Adrenal gland (tissue), 5 donors: ENCODE measurements at regions not wholly inside any gene's neighbourhood (a gene's known extent, or its start where the extent isn't known, plus 50 kb on each side); places are given as distances from the start of the nearest gene placed in this dataset.

Experiments
- POLR2A ChIP-seq, 2 donors: fragments of 450-650 bp; IDR thresholded peaks; one replicate each; pipeline ENCODE4 v1.6.1; 2017; ENCODE audit warnings: antibody characterized with exemption in 2 of 2, mild to moderate bottlenecking in 2 of 2, moderate library complexity in 1 of 2
- TF ChIP-seq, protein P1 (sequence below), 6 experiments: fragments of 450-650 bp in 4 of 6; fragments of 200-600 bp in 2 of 6; sonication (generic) in 1 of 6; IDR thresholded peaks; 1 replicate in 5 of 6; 2 replicates in 1 of 6; pipeline versions ENCODE4 v1.5.1 to v1.8.0; 2016 to 2021; ENCODE audit warnings: antibody characterized with exemption in 6 of 6, mild to moderate bottlenecking in 2 of 6, moderate library complexity in 1 of 6
- donor health status: DM: no; HTN: no; CAD: no.

DNA sequence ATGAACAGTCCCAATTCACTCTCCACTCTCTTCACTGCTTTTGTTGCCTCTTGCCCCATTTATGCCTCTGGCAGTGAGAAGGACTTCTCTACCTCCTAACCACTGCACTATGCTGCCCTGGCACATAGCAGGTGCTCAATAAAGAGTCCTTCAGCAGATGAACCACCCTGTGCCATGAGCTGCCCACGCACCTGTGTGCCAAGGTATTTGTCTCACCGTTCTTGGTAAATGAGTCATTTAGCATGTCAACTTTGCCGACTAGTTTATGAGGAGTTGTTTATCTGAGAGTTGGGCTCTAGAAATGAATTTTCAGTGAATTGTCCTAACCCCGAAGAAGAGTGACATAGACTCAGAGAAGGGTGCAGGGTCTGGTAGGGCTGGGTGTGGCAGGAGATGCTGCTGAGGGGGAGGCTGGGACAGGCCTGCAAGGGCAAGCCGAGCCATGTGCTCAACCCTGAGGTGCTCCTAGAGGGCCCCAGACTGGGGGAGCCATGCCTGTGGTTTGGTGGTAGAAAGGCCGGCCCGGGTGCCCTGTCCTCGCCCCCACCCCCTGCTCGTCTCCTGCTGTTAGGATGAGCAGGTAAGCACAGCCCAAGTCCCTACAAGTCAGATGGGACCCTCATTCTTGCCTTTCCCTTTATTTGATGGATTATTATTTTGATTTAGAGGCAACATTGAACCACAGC is 654.5 kb downstream of the MATN1 start:
- TF ChIP-seq POLR2A (IDR thresholded peaks at IDR 0.05), result no peak
- TF ChIP-seq, protein P1, sequence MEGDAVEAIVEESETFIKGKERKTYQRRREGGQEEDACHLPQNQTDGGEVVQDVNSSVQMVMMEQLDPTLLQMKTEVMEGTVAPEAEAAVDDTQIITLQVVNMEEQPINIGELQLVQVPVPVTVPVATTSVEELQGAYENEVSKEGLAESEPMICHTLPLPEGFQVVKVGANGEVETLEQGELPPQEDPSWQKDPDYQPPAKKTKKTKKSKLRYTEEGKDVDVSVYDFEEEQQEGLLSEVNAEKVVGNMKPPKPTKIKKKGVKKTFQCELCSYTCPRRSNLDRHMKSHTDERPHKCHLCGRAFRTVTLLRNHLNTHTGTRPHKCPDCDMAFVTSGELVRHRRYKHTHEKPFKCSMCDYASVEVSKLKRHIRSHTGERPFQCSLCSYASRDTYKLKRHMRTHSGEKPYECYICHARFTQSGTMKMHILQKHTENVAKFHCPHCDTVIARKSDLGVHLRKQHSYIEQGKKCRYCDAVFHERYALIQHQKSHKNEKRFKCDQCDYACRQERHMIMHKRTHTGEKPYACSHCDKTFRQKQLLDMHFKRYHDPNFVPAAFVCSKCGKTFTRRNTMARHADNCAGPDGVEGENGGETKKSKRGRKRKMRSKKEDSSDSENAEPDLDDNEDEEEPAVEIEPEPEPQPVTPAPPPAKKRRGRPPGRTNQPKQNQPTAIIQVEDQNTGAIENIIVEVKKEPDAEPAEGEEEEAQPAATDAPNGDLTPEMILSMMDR (IDR thresholded peaks at IDR 0.05), result no peak
